ENCODE measurements at regions not wholly inside any gene's neighbourhood (a gene's known extent, or its start where the extent isn't known, plus 50 kb on each side); places are given as distances from the start of the nearest gene placed in this dataset.

GRCh38 chr2:16149349-16150243 lies 209.2 kb downstream of the MYCN start:
- Histone ChIP-seq H3K79me2 (no peaks in the 10 kb centered on the region), H3K36me3 (ENCODE audit: control insufficient read depth, insufficient read depth, low read length) (no peaks in the 10 kb centered on the region), H3K9me3 (ENCODE audit: control insufficient read depth, low read length) (no peaks in the 10 kb centered on the region), H3K27ac (no peak overlapping the region), H3K4me2 (ENCODE audit: low read length) (no peak overlapping the region), H2AFZ (no peak overlapping the region), H3K27me3 (ENCODE audit: control insufficient read depth, insufficient read depth, low read length) (no peaks in the 10 kb centered on the region), H3K4me3 (ENCODE audit: low read depth, low read length) (no peak overlapping the region), H3K9ac (no peak overlapping the region), H3K4me1 (no peaks in the 10 kb centered on the region)
- TF ChIP-seq CTCF (IDR thresholded peaks at IDR 0.05): no peak

- TF ChIP-seq CTCF (IDR thresholded peaks at IDR 0.05): no peak
- no peaks in the 10 kb centered on the region for H3K27me3 ChIP-seq (ENCODE audit: control insufficient read depth, insufficient read depth, low read length)
These were observed 208.4 kb downstream of the MYCN start for GRCh38 chr2:16148632-16149348.

GRCh38 chr2:16142383-16143361 lies 202.3 kb downstream of the MYCN start:
- Histone ChIP-seq H2AFZ (no peak overlapping the region), H3K27ac (no peak overlapping the region), H3K9ac (no peak overlapping the region), H3K4me1 (no peaks in the 10 kb centered on the region), H3K79me2 (no peaks in the 10 kb centered on the region), H3K27me3 (ENCODE audit: control insufficient read depth, insufficient read depth, low read length) (no peaks in the 10 kb centered on the region), H3K4me3 (ENCODE audit: low read depth, low read length) (no peak overlapping the region), H3K36me3 (ENCODE audit: control insufficient read depth, insufficient read depth, low read length) (no peaks in the 10 kb centered on the region), H3K9me3 (ENCODE audit: control insufficient read depth, low read length) (no peaks in the 10 kb centered on the region), H3K4me2 (ENCODE audit: low read length) (no peak overlapping the region)
- no peak for TF ChIP-seq CTCF (IDR thresholded peaks at IDR 0.05)

More at GRCh38 chr2:16148632-16149348, 208.4 kb downstream of the MYCN start:
- no peak overlapping the region for H3K4me2 ChIP-seq (ENCODE audit: low read length)
- H3K4me1 ChIP-seq: no peaks in the 10 kb centered on the region
- no peaks in the 10 kb centered on the region for H3K36me3 ChIP-seq (ENCODE audit: control insufficient read depth, insufficient read depth, low read length)
- no peak overlapping the region for H3K4me3 ChIP-seq (ENCODE audit: low read depth, low read length)
- H3K9ac ChIP-seq: no peak overlapping the region
- no peaks in the 10 kb centered on the region for H3K9me3 ChIP-seq (ENCODE audit: control insufficient read depth, low read length)
- H2AFZ ChIP-seq: no peak overlapping the region
- H3K27ac ChIP-seq: no peak overlapping the region
- no peaks in the 10 kb centered on the region for H3K79me2 ChIP-seq

- no peak overlapping the region for H3K9ac ChIP-seq
- TF ChIP-seq CTCF (IDR thresholded peaks at IDR 0.05): no peak
- no peaks in the 10 kb centered on the region for H3K79me2 ChIP-seq
- no peaks in the 10 kb centered on the region for H3K9me3 ChIP-seq (ENCODE audit: control insufficient read depth, low read length)
- no peak overlapping the region for H3K4me2 ChIP-seq (ENCODE audit: low read length)
- H3K4me1 ChIP-seq: no peaks in the 10 kb centered on the region
- no peaks in the 10 kb centered on the region for H3K27me3 ChIP-seq (ENCODE audit: control insufficient read depth, insufficient read depth, low read length)
- H3K27ac ChIP-seq: no peak overlapping the region
- no peak overlapping the region for H3K4me3 ChIP-seq (ENCODE audit: low read depth, low read length)
- H2AFZ ChIP-seq: no peak overlapping the region
- no peaks in the 10 kb centered on the region for H3K36me3 ChIP-seq (ENCODE audit: control insufficient read depth, insufficient read depth, low read length)
These were observed 201.2 kb downstream of the MYCN start for GRCh38 chr2:16141641-16141921.
